H1 (cell line): ENCODE measurements at regions not wholly inside any gene's neighbourhood (a gene's known extent, or its start where the extent isn't known, plus 50 kb on each side); places are given as distances from the start of the nearest gene placed in this dataset.

ENCODE experiments used
- CTCF ChIA-PET: fragments of 300-600 bp; sonication (Branson Sonifier 250); formaldehyde crosslinking; loops from one replicate; lab custom pipeline; 2021; ENCODE audit not compliant: partially characterized antibody; lab: Charles Lee
- POLR2A ChIA-PET: fragments of 300-600 bp; sonication (Branson Sonifier 250); formaldehyde crosslinking; loops from one replicate; lab custom pipeline; 2021; ENCODE audit warnings: inconsistent platforms; ENCODE audit not compliant: partially characterized antibody; lab: Charles Lee
- DNase-seq, 2 experiments: peaks; one replicate each; pipeline versions ENCODE4 v3.0.0 to v3.0.0-alpha.2; 2010 to 2022; ENCODE audit warnings: low spot score in 2 of 2, low read depth in 1 of 2, mixed read lengths in 1 of 2
- FAIRE-seq: peaks from 2 replicates; lab custom pipeline; 2011; peaks lifted over from hg19 to GRCh38; lab: Jason Lieb, UNC
- H2AFZ ChIP-seq: 2 replicates; pipeline ENCODE4 v1.8.1; 2012; ENCODE audit warnings: low read length, inconsistent platforms
- H2AK5ac ChIP-seq: 2 replicates; pipeline ENCODE4 v1.6.1; 2013; ENCODE audit warnings: low read depth, low read length
- H2BK120ac ChIP-seq: replicated peaks from 2 replicates; pipeline ENCODE3; 2013; ENCODE audit warnings: low read depth, low read length, inconsistent platforms
- H2BK12ac ChIP-seq: 2 replicates; pipeline ENCODE4 v1.6.1; 2013; ENCODE audit warnings: low read depth, low read length
- H2BK15ac ChIP-seq: 2 replicates; pipeline ENCODE4 v1.6.1; 2013; ENCODE audit warnings: low read length
- H2BK20ac ChIP-seq: 2 replicates; pipeline ENCODE4 v1.6.1; 2013; ENCODE audit warnings: low read length
- H2BK5ac ChIP-seq: 2 replicates; pipeline ENCODE4 v1.6.1; 2013; ENCODE audit warnings: low read depth, low read length
- H3K14ac ChIP-seq: 2 replicates; pipeline ENCODE4 v1.6.1; 2013; ENCODE audit warnings: inconsistent platforms; ENCODE audit not compliant: insufficient read length
- H3K18ac ChIP-seq: 2 replicates; pipeline ENCODE4 v1.6.1; 2013; ENCODE audit warnings: low read length; ENCODE audit errors: extremely low read depth
- H3K23ac ChIP-seq: 2 replicates; pipeline ENCODE4 v1.6.1; 2013; ENCODE audit warnings: inconsistent platforms; ENCODE audit not compliant: insufficient read length
- H3K23me2 ChIP-seq: 2 replicates; pipeline ENCODE4 v1.6.1; 2013; ENCODE audit warnings: low read depth, low read length
- H3K27ac ChIP-seq: 2 replicates; pipeline ENCODE4 v1.6.1; 2011; ENCODE audit warnings: low read depth, low read length, inconsistent platforms
- H3K27me3 ChIP-seq, 4 experiments: replicated peaks in 1 of 4; 1 replicate in 1 of 4; 2 replicates in 3 of 4; pipeline versions ENCODE4 v1.6.1 to v1.8.1; 2011 to 2013; ENCODE audit warnings: low read length in 3 of 4, mild to moderate bottlenecking in 3 of 4, inconsistent platforms in 2 of 4, mixed read lengths in 2 of 4, moderate library complexity in 1 of 4; ENCODE audit not compliant: control insufficient read depth in 3 of 4, insufficient read depth in 3 of 4; ENCODE audit errors: extremely low read depth in 1 of 4
- H3K36me3 ChIP-seq, 4 experiments: 2 replicates each; pipeline versions ENCODE4 v1.6.1 to v1.8.1; 2011 to 2013; ENCODE audit warnings: mild to moderate bottlenecking in 4 of 4, low read length in 3 of 4, moderate library complexity in 2 of 4, control low read depth in 1 of 4, inconsistent platforms in 1 of 4; ENCODE audit not compliant: insufficient read depth in 4 of 4, control insufficient read depth in 2 of 4
- H3K4ac ChIP-seq: replicated peaks from 2 replicates; pipeline ENCODE3; 2013; ENCODE audit warnings: low read length, low read depth, mixed read lengths, inconsistent platforms; ENCODE audit not compliant: insufficient read length
- H3K4me1 ChIP-seq, 4 experiments: replicated peaks in 1 of 4; 1 replicate in 1 of 4; 2 replicates in 3 of 4; pipeline versions ENCODE4 v1.6.1 to v1.8.1; 2011 to 2013; ENCODE audit warnings: low read length in 3 of 4, inconsistent platforms in 2 of 4, mixed read lengths in 1 of 4; ENCODE audit not compliant: insufficient read depth in 4 of 4, control insufficient read depth in 3 of 4
- H3K4me2 ChIP-seq, 2 experiments: 2 replicates each; pipeline versions ENCODE4 v1.6.1 to v1.8.1; 2011 to 2013; ENCODE audit warnings: low read depth in 2 of 2, low read length in 2 of 2, control low read depth in 1 of 2, inconsistent platforms in 1 of 2, mild to moderate bottlenecking in 1 of 2; ENCODE audit not compliant: insufficient read depth in 1 of 2
- H3K4me3 ChIP-seq, 4 experiments: fragments of 200-600, 300-600 bp in 1 of 4; sonication (generic), shearing (Covaris generic), sonication (Bioruptor Twin) in 1 of 4; 2 replicates each; pipeline versions ENCODE4 v1.5.1 to v1.8.1; 2011 to 2016; ENCODE audit warnings: low read length in 4 of 4, low read depth in 3 of 4, control low read depth in 2 of 4, inconsistent platforms in 2 of 4, mild to moderate bottlenecking in 2 of 4, mixed read lengths in 1 of 4, moderate library complexity in 1 of 4; ENCODE audit not compliant: insufficient read depth in 2 of 4; ENCODE audit errors: extremely low read depth in 1 of 4
- H3K56ac ChIP-seq: replicated peaks from 2 replicates; pipeline ENCODE3; 2013; ENCODE audit warnings: low read depth, mild to moderate bottlenecking, mixed read lengths, low read length, inconsistent platforms; ENCODE audit not compliant: insufficient read length
- H3K79me1 ChIP-seq: 2 replicates; pipeline ENCODE4 v1.6.1; 2013; ENCODE audit warnings: low read depth, low read length, control low read depth
- H3K79me2 ChIP-seq, 2 experiments: 2 replicates each; pipeline versions ENCODE4 v1.6.1 to v1.8.1; 2012 to 2013; ENCODE audit warnings: low read length in 2 of 2, mild to moderate bottlenecking in 2 of 2, inconsistent platforms in 1 of 2; ENCODE audit not compliant: insufficient read depth in 2 of 2, control insufficient read depth in 1 of 2
- H3K9ac ChIP-seq, 4 experiments: replicated peaks in 1 of 4; 1 replicate in 1 of 4; 2 replicates in 3 of 4; pipeline versions ENCODE4 v1.6.1 to v1.8.1; 2011 to 2013; ENCODE audit warnings: low read depth in 3 of 4, low read length in 3 of 4, control low read depth in 2 of 4, mild to moderate bottlenecking in 2 of 4, moderate library complexity in 2 of 4, inconsistent platforms in 1 of 4; ENCODE audit errors: extremely low read depth in 1 of 4
- H3K9me3 ChIP-seq, 2 experiments: 2 replicates each; pipeline versions ENCODE4 v1.6.1 to v1.8.1; 2012 to 2013; ENCODE audit warnings: mild to moderate bottlenecking in 2 of 2, moderate library complexity in 2 of 2, control low read depth in 1 of 2, inconsistent platforms in 1 of 2, low read depth in 1 of 2, low read length in 1 of 2, mixed read lengths in 1 of 2; ENCODE audit not compliant: insufficient read depth in 2 of 2
- H4K20me1 ChIP-seq, 2 experiments: replicated peaks in 1 of 2; 2 replicates each; pipeline versions ENCODE3 to v1.8.1; 2011 to 2013; ENCODE audit warnings: inconsistent platforms in 2 of 2, low read length in 2 of 2, mild to moderate bottlenecking in 1 of 2; ENCODE audit not compliant: insufficient read depth in 2 of 2, control insufficient read depth in 1 of 2
- H4K5ac ChIP-seq: 2 replicates; pipeline ENCODE4 v1.6.1; 2013; ENCODE audit warnings: low read length, low read depth, mixed read lengths, inconsistent platforms; ENCODE audit not compliant: insufficient read length
- H4K8ac ChIP-seq: 2 replicates; pipeline ENCODE4 v1.8.0; 2013; ENCODE audit warnings: mild to moderate bottlenecking, moderate library complexity, low read length, inconsistent platforms; ENCODE audit not compliant: insufficient read depth; ENCODE audit errors: extremely low read depth
- H4K91ac ChIP-seq: replicated peaks from 2 replicates; pipeline ENCODE3; 2013; ENCODE audit warnings: low read length, mixed read lengths, inconsistent platforms; ENCODE audit not compliant: insufficient read length
- ATF2 ChIP-seq: IDR thresholded peaks from 2 replicates; pipeline ENCODE4 v1.6.1; 2012; ENCODE audit warnings: low read length, inconsistent platforms
- CEBPB ChIP-seq: IDR thresholded peaks from 2 replicates; pipeline ENCODE4 v1.6.1; 2012; ENCODE audit warnings: low read depth, low read length
- E2F6 ChIP-seq: IDR thresholded peaks from 2 replicates; pipeline ENCODE4 v1.6.1; 2012; ENCODE audit warnings: inconsistent platforms
- EZH2 ChIP-seq: fragments of 200-600 bp; sonication (generic); IDR thresholded peaks from 2 replicates; pipeline ENCODE4 v1.7.1; 2012; ENCODE audit warnings: low read depth, mild to moderate bottlenecking, moderate library complexity, low read length, inconsistent platforms; ENCODE audit not compliant: severe bottlenecking
- FOSL1 ChIP-seq: IDR thresholded peaks from 2 replicates; pipeline ENCODE4 v1.6.1; 2011; ENCODE audit warnings: mild to moderate bottlenecking, low read depth, low read length, moderate library complexity; ENCODE audit not compliant: insufficient read depth
- POLR2AphosphoS5 ChIP-seq: IDR thresholded peaks from 2 replicates; pipeline ENCODE4 v1.6.1; 2011; ENCODE audit warnings: low read depth, low read length
- RNF2 ChIP-seq: fragments of 200-900, 300-1000 bp; sonication (generic); IDR thresholded peaks from 2 replicates; pipeline ENCODE4 v1.7.1; 2016; ENCODE audit warnings: borderline replicate concordance, low read depth, mild to moderate bottlenecking, antibody characterized with exemption, low read length; ENCODE audit not compliant: poor library complexity, severe bottlenecking; ENCODE audit errors: missing control alignments
- SIN3A ChIP-seq, 2 experiments: IDR thresholded peaks in 1 of 2; conservative IDR thresholded peaks in 1 of 2; 2 replicates each; pipeline ENCODE4 v1.6.1; 2011 to 2012; ENCODE audit warnings: low read length in 2 of 2, improper control_type of control experiment in 1 of 2, low read depth in 1 of 2, mild to moderate bottlenecking in 1 of 2
- SRF ChIP-seq: IDR thresholded peaks from 2 replicates; pipeline ENCODE4 v1.6.1; 2011; ENCODE audit warnings: mild to moderate bottlenecking, low read depth, low read length, moderate library complexity
- USF2 ChIP-seq: IDR thresholded peaks from 2 replicates; pipeline ENCODE4 v1.6.1; 2011; ENCODE audit warnings: low read length, improper control_type of control experiment
- WGBS, 2 experiments: shearing (Covaris generic) in 1 of 2; methylation state at CpG; one replicate each; pipeline versions ENCODE4 v1.1.6 to v1.1.7; 2013 to 2015; ENCODE audit warnings: low lambda C conversion rate in 2 of 2, mixed read lengths in 2 of 2, inconsistent platforms in 1 of 2, low coverage in 1 of 2, missing lambda C conversion rate in 1 of 2; ENCODE audit not compliant: insufficient replicate concordance in 2 of 2, insufficient coverage in 1 of 2, insufficient read length in 1 of 2; ENCODE audit errors: extremely low coverage in 1 of 2, missing lambda C conversion rate in 1 of 2; 5-methylcytosine and 5-hydroxymethylcytosine counted together

- H4K8ac ChIP-seq = no peak overlapping the region
- H3K27ac ChIP-seq = no peak overlapping the region
- H3K4me1 ChIP-seq = no peaks in the 10 kb centered on the region; a peak in 1 of 7 replicates
- no peak overlapping the region for H3K4me2 ChIP-seq
- H3K36me3 ChIP-seq = no peaks in the 10 kb centered on the region
- H2AK5ac ChIP-seq = no peak overlapping the region
- H4K5ac ChIP-seq = no peak overlapping the region
- no peak overlapping the region for H2AFZ ChIP-seq
- no peak overlapping the region for H3K9ac ChIP-seq
- 89% methylated on average over 6 of the region's 6 CpGs; no CpG with 5 or more reads in 1 of the 2 experiments for WGBS, 2 experiments
- peaks cover 0 to 1% (median 0%) of the 10 kb centered on the region in 4 experiments; a peak in 1 of 7 replicates for H3K27me3 ChIP-seq
- H2BK5ac ChIP-seq = no peak overlapping the region
- no peak overlapping the region for H3K56ac ChIP-seq
- no peak overlapping the region for H3K23ac ChIP-seq
- H3K79me1 ChIP-seq = no peaks in the 10 kb centered on the region
- no peak overlapping the region for H2BK20ac ChIP-seq
- H2BK12ac ChIP-seq = no peak overlapping the region
- H3K18ac ChIP-seq = no peak overlapping the region
- CTCF ChIA-PET = interaction anchor here (0.6 to 4.5 kb wide), 10 partner anchors 9 to 629 kb away, joined by 3 to 58 read pairs (median 4); no protein-coding TSS in a partner anchor
- no peaks in the 10 kb centered on the region for H3K23me2 ChIP-seq
- no peaks in the 10 kb centered on the region for H4K20me1 ChIP-seq
- POLR2A ChIA-PET = no interaction called here
- H3K4ac ChIP-seq = no peak overlapping the region
- no peak for FAIRE-seq
- no peak overlapping the region for H2BK15ac ChIP-seq
- no peak overlapping the region for H2BK120ac ChIP-seq
- H3K14ac ChIP-seq = no peak overlapping the region
- no peak overlapping the region for H4K91ac ChIP-seq
- no peak overlapping the region for H3K4me3 ChIP-seq
- H3K9me3 ChIP-seq = 0 out of 4 replicates have a peak, but pooled peaks cover 0 to 2% of the 10 kb centered on the region in 2 experiments
- DNase-seq = no peak
- H3K79me2 ChIP-seq = no peaks in the 10 kb centered on the region
- no peak for TF ChIP-seq ATF2
- no peak for TF ChIP-seq FOSL1
- TF ChIP-seq E2F6 = no peak
- no peak for TF ChIP-seq SIN3A (conservative IDR thresholded peaks at IDR 0.05 in 1 of 2, IDR thresholded peaks at IDR 0.05 in 1 of 2; ENCODE audit: low read depth in 1 of 2, low read length in 2 of 2)
- no peak for TF ChIP-seq EZH2
- TF ChIP-seq USF2 = no peak
- TF ChIP-seq POLR2AphosphoS5 = no peak
- no peak for TF ChIP-seq SRF
- no peak for TF ChIP-seq CEBPB
- no peak for TF ChIP-seq RNF2
Observed at GRCh38 chr17:33684735-33685134, 391.6 kb upstream of the ASIC2 start.
